Nephron progenitor cell (in vitro differentiated cells): ENCODE measurements at regions not wholly inside any gene's neighbourhood (a gene's known extent, or its start where the extent isn't known, plus 50 kb on each side); places are given as distances from the start of the nearest gene placed in this dataset.

Experiments used
- DNase-seq: peaks from one replicate; pipeline ENCODE4 v3.0.0; 2021
- H3K27ac Mint-ChIP-seq: 2 replicates; pipeline ENCODE4 v1.8.0; 2021; ENCODE audit warnings: mild to moderate bottlenecking, moderate library complexity, mixed read lengths
- H3K27me3 Mint-ChIP-seq: 2 replicates; pipeline ENCODE4 v1.8.0; 2021; ENCODE audit warnings: mild to moderate bottlenecking, low read depth, mixed read lengths; ENCODE audit not compliant: poor library complexity
- H3K36me3 Mint-ChIP-seq: 2 replicates; pipeline ENCODE4 v1.8.0; 2021; ENCODE audit warnings: low read depth, mixed read lengths
- H3K4me1 Mint-ChIP-seq: 2 replicates; pipeline ENCODE4 v1.8.0; 2021; ENCODE audit warnings: mixed read lengths
- H3K4me3 Mint-ChIP-seq: 2 replicates; pipeline ENCODE4 v1.8.0; 2021; ENCODE audit warnings: mild to moderate bottlenecking, moderate library complexity, mixed read lengths
- H3K9me3 Mint-ChIP-seq: 2 replicates; pipeline ENCODE4 v1.8.0; 2021; ENCODE audit warnings: mild to moderate bottlenecking, moderate library complexity, mixed read lengths
- CTCF ChIP-seq: fragments of 200-600 bp; sonication (generic); IDR thresholded peaks from 2 replicates; pipeline ENCODE4 v1.5.0; 2021; ENCODE audit warnings: antibody characterized with exemption

GRCh38 chr16:61296305-61296704 lies 739.9 kb downstream of the CDH8 start:
- no peaks in the 10 kb centered on the region for H3K27me3 Mint-ChIP-seq
- no peaks in the 10 kb centered on the region for H3K9me3 Mint-ChIP-seq
- H3K27ac Mint-ChIP-seq, result no peak overlapping the region
- no peak for TF ChIP-seq CTCF
- no peak for DNase-seq
- no peaks in the 10 kb centered on the region for H3K36me3 Mint-ChIP-seq
- H3K4me1 Mint-ChIP-seq, result no peaks in the 10 kb centered on the region
- no peak overlapping the region for H3K4me3 Mint-ChIP-seq

GRCh38 chr16:61295311-61295710 lies 740.9 kb downstream of the CDH8 start:
- no peak for DNase-seq
- no peaks in the 10 kb centered on the region for H3K27me3 Mint-ChIP-seq
- no peaks in the 10 kb centered on the region for H3K9me3 Mint-ChIP-seq
- no peak overlapping the region for H3K27ac Mint-ChIP-seq
- no peak overlapping the region for H3K4me3 Mint-ChIP-seq
- no peaks in the 10 kb centered on the region for H3K4me1 Mint-ChIP-seq
- no peaks in the 10 kb centered on the region for H3K36me3 Mint-ChIP-seq
- TF ChIP-seq CTCF, result no peak

- Mint-ChIP-seq H3K27me3 (peaks cover 2% of the 10 kb centered on the region), H3K9me3 (peaks cover 2% of the 10 kb centered on the region), H3K4me1 (no peaks in the 10 kb centered on the region), H3K36me3 (no peaks in the 10 kb centered on the region), H3K27ac (no peak overlapping the region), H3K4me3 (no peak overlapping the region)
- no peak for DNase-seq
- TF ChIP-seq CTCF, result no peak
These were observed 747.1 kb downstream of the CDH8 start for GRCh38 chr16:61289141-61289540.

- peaks cover 7% of the 10 kb centered on the region for H3K27me3 Mint-ChIP-seq
- no peak for DNase-seq
- no peak for TF ChIP-seq CTCF
- peaks cover 13% of the 10 kb centered on the region for H3K4me1 Mint-ChIP-seq
- H3K4me3 Mint-ChIP-seq, result no peak overlapping the region
- peaks cover 1% of the 10 kb centered on the region for H3K9me3 Mint-ChIP-seq
- H3K36me3 Mint-ChIP-seq, result no peaks in the 10 kb centered on the region
- H3K27ac Mint-ChIP-seq, result peak overlapping the region; percentile 77
These were observed 758.4 kb downstream of the CDH8 start for GRCh38 chr16:61277849-61278248.

GRCh38 chr16:61274211-61274610 lies 762.0 kb downstream of the CDH8 start:
- Mint-ChIP-seq H3K9me3 (no peaks in the 10 kb centered on the region), H3K36me3 (no peaks in the 10 kb centered on the region), H3K4me1 (peaks cover 13% of the 10 kb centered on the region), H3K4me3 (no peak overlapping the region), H3K27me3 (peaks cover 7% of the 10 kb centered on the region), H3K27ac (no peak overlapping the region)
- DNase-seq, result no peak
- no peak for TF ChIP-seq CTCF

GRCh38 chr16:61270726-61271125 lies 765.5 kb downstream of the CDH8 start:
- H3K27ac Mint-ChIP-seq, result no peak overlapping the region
- no peak for DNase-seq
- peaks cover 6% of the 10 kb centered on the region for H3K27me3 Mint-ChIP-seq
- no peak for TF ChIP-seq CTCF
- no peak overlapping the region for H3K4me3 Mint-ChIP-seq
- H3K36me3 Mint-ChIP-seq, result no peaks in the 10 kb centered on the region
- no peaks in the 10 kb centered on the region for H3K9me3 Mint-ChIP-seq
- H3K4me1 Mint-ChIP-seq, result no peaks in the 10 kb centered on the region
